HUES6 (cell line): ENCODE measurements at regions not wholly inside any gene's neighbourhood (a gene's known extent, or its start where the extent isn't known, plus 50 kb on each side); places are given as distances from the start of the nearest gene placed in this dataset.

ENCODE experiments used
- H3K27ac ChIP-seq: 2 replicates; pipeline ENCODE4 v1.7.0; 2013; ENCODE audit warnings: low read depth, mild to moderate bottlenecking, low read length, inconsistent platforms
- H3K27me3 ChIP-seq: 2 replicates; pipeline ENCODE4 v1.6.1; 2013; ENCODE audit warnings: low read length; ENCODE audit not compliant: control insufficient read depth, insufficient read depth
- H3K36me3 ChIP-seq: 2 replicates; pipeline ENCODE4 v1.6.1; 2013; ENCODE audit warnings: low read length; ENCODE audit not compliant: control insufficient read depth, insufficient read depth
- H3K4me1 ChIP-seq: 2 replicates; pipeline ENCODE4 v1.6.1; 2013; ENCODE audit warnings: low read length; ENCODE audit not compliant: control insufficient read depth, insufficient read depth
- H3K4me3 ChIP-seq: 2 replicates; pipeline ENCODE4 v1.5.1; 2013; ENCODE audit warnings: low read depth, low read length
- H3K9ac ChIP-seq: one replicate; pipeline ENCODE4 v1.6.1; 2013; ENCODE audit warnings: mild to moderate bottlenecking, low read length
- H3K9me3 ChIP-seq: 2 replicates; pipeline ENCODE4 v1.6.1; 2013; ENCODE audit warnings: low read depth, low read length; ENCODE audit not compliant: control insufficient read depth, insufficient read depth

- Histone ChIP-seq H3K9ac (no peak overlapping the region), H3K27me3 (no peaks in the 10 kb centered on the region), H3K4me3 (no peak overlapping the region), H3K9me3 (peaks cover 13% of the 10 kb centered on the region), H3K4me1 (no peaks in the 10 kb centered on the region), H3K27ac (no peak overlapping the region), H3K36me3 (no peaks in the 10 kb centered on the region)
Measured at GRCh38 chr3:28066020-28066419, 175.4 kb upstream of the CMC1 start.

DNA sequence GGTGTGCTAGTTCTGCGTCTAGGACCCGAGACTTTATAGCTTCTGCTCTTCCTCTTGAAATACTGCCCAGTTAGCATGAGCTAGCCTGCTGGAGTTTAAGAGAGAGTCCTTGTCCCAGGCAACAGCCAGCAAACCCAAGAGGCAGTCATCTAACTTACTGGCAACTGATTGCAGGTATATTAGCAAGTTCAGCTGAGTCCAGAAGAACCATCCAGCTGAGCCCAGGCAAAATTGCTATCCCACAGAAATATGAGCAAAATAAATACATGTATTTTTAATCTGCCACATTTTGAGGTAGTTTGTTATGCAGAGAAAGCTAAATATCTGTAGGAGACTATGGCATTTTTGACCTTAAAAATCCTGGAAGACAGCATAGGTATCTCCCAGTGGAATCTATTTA, 174.4 kb upstream of the CMC1 start:
- Histone ChIP-seq H3K9me3 (peaks cover 13% of the 10 kb centered on the region), H3K36me3 (no peaks in the 10 kb centered on the region), H3K27ac (no peak overlapping the region), H3K4me3 (no peak overlapping the region), H3K9ac (no peak overlapping the region), H3K27me3 (no peaks in the 10 kb centered on the region), H3K4me1 (no peaks in the 10 kb centered on the region)

DNA sequence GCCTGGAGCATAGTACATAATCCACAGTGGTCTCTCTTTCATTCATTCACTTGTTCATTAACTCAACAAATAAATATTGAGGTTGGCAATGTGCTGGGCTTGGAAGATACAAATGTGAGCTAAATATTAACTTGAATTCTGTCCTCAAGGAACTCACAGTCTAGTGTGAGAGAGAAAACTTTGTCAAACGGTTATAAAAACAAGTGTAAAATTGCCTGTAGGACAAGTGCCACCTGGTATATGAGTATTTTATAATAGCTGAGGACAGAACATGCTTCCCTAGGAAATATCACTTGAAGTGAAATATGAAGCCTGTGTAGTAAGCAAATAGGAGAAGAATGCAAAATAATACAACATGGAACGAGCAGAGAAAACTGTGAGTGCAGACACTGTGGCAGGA, 173.1 kb upstream of the CMC1 start:
- no peaks in the 10 kb centered on the region for H3K36me3 ChIP-seq
- no peak overlapping the region for H3K9ac ChIP-seq
- H3K4me1 ChIP-seq, result no peaks in the 10 kb centered on the region
- H3K9me3 ChIP-seq, result peaks cover 13% of the 10 kb centered on the region
- H3K27me3 ChIP-seq, result no peaks in the 10 kb centered on the region
- H3K27ac ChIP-seq, result no peak overlapping the region
- H3K4me3 ChIP-seq, result no peak overlapping the region

GRCh38 chr3:28069438-28069837, 172.0 kb upstream of the CMC1 start:
- peaks cover 6% of the 10 kb centered on the region for H3K4me1 ChIP-seq
- no peaks in the 10 kb centered on the region for H3K36me3 ChIP-seq
- H3K9ac ChIP-seq, result no peak overlapping the region

DNA sequence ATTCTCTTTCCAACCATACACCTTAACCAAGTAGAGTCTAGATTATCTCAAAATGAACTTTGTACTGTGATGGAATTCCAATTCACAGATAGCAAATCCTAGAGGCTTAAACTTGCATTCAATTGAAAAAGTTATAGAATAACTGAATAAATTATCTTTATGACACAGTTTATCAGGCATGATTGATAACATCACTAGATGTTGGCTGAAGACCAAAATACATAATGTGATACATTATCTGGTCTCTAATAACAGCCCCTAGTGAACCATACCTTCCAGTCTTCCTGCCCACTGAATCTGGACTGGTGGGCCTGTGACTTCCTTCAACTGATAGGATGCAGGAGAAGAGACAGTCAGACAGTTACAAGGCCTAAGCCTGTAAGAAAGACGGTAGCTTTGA, 165.2 kb upstream of the CMC1 start:
- H3K27me3 ChIP-seq, result no peaks in the 10 kb centered on the region
- H3K36me3 ChIP-seq, result no peaks in the 10 kb centered on the region
- H3K9me3 ChIP-seq, result no peaks in the 10 kb centered on the region
- no peak overlapping the region for H3K9ac ChIP-seq
- no peak overlapping the region for H3K4me3 ChIP-seq
- H3K4me1 ChIP-seq, result peaks cover 35% of the 10 kb centered on the region
- no peak overlapping the region for H3K27ac ChIP-seq

More at GRCh38 chr3:28069438-28069837, 172.0 kb upstream of the CMC1 start:
- no peak overlapping the region for H3K4me3 ChIP-seq
- H3K27me3 ChIP-seq, result no peaks in the 10 kb centered on the region
- H3K9me3 ChIP-seq, result peaks cover 13% of the 10 kb centered on the region
- H3K27ac ChIP-seq, result no peak overlapping the region

- H3K4me1 ChIP-seq, result peaks cover 48% of the 10 kb centered on the region
- no peaks in the 10 kb centered on the region for H3K36me3 ChIP-seq
- no peaks in the 10 kb centered on the region for H3K9me3 ChIP-seq
- H3K9ac ChIP-seq, result no peak overlapping the region
- H3K4me3 ChIP-seq, result 0 out of 2 replicates have a peak overlapping the region, but pooled peaks have one; percentile 10
- H3K27ac ChIP-seq, result no peak overlapping the region
- H3K27me3 ChIP-seq, result no peaks in the 10 kb centered on the region
Measured at GRCh38 chr3:28077572-28077971, 163.8 kb upstream of the CMC1 start.

GRCh38 chr3:28078536-28078935, 162.9 kb upstream of the CMC1 start:
- H3K9ac ChIP-seq, result no peak overlapping the region

DNA sequence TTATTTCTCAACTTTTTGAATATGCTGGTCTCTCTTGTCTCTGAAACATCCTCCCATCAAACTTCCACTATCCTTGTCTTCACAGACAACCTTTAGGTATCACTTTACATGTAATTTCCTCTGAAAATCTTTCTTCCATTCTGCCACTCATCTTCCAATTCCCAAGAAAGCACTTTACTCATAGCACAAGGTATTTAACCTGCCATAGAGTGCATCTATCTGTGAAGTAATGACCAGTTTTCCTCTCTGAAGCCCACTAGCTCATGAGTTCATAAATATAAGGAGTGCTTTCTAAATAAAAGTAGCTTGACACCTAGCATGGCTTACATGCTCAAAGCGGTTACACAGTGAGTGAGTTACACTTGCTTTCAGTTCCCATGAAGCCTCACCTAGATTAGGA, 160.7 kb upstream of the CMC1 start:
- no peak overlapping the region for H3K4me3 ChIP-seq
- no peaks in the 10 kb centered on the region for H3K27me3 ChIP-seq
- H3K4me1 ChIP-seq, result peaks cover 47% of the 10 kb centered on the region
- H3K9me3 ChIP-seq, result no peaks in the 10 kb centered on the region
- no peak overlapping the region for H3K9ac ChIP-seq
- H3K36me3 ChIP-seq, result no peaks in the 10 kb centered on the region
- no peak overlapping the region for H3K27ac ChIP-seq

More at GRCh38 chr3:28078536-28078935, 162.9 kb upstream of the CMC1 start:
- H3K9me3 ChIP-seq, result no peaks in the 10 kb centered on the region
- H3K27ac ChIP-seq, result no peak overlapping the region
- H3K4me3 ChIP-seq, result no peak overlapping the region
- H3K27me3 ChIP-seq, result no peaks in the 10 kb centered on the region
- H3K4me1 ChIP-seq, result peaks cover 53% of the 10 kb centered on the region
- H3K36me3 ChIP-seq, result no peaks in the 10 kb centered on the region

GRCh38 chr3:28081533-28081947, 159.9 kb upstream of the CMC1 start:
- Histone ChIP-seq H3K9me3 (no peaks in the 10 kb centered on the region), H3K36me3 (no peaks in the 10 kb centered on the region), H3K27me3 (no peaks in the 10 kb centered on the region), H3K9ac (no peak overlapping the region), H3K4me1 (peaks cover 45% of the 10 kb centered on the region), H3K4me3 (no peak overlapping the region), H3K27ac (0 out of 2 replicates have a peak overlapping the region, but pooled peaks have one; percentile 31)

GRCh38 chr3:28087591-28087990, 153.8 kb upstream of the CMC1 start:
- no peak overlapping the region for H3K27ac ChIP-seq
- no peaks in the 10 kb centered on the region for H3K27me3 ChIP-seq
- no peak overlapping the region for H3K9ac ChIP-seq
- peaks cover 10% of the 10 kb centered on the region for H3K9me3 ChIP-seq
- H3K36me3 ChIP-seq, result no peaks in the 10 kb centered on the region
- H3K4me3 ChIP-seq, result no peak overlapping the region
- H3K4me1 ChIP-seq, result peaks cover 5% of the 10 kb centered on the region; the same call in 1 of the 2 replicates

GRCh38 chr3:28088811-28089526, 152.4 kb upstream of the CMC1 start:
- Histone ChIP-seq H3K4me1 (no peaks in the 10 kb centered on the region), H3K4me3 (no peak overlapping the region)

More at GRCh38 chr3:28088811-28089526, 152.4 kb upstream of the CMC1 start:
- Histone ChIP-seq H3K27me3 (no peaks in the 10 kb centered on the region), H3K9me3 (peaks cover 24% of the 10 kb centered on the region), H3K36me3 (no peaks in the 10 kb centered on the region), H3K27ac (no peak overlapping the region), H3K9ac (no peak overlapping the region)
